ENCODE measurements at regions not wholly inside any gene's neighbourhood (a gene's known extent, or its start where the extent isn't known, plus 50 kb on each side); places are given as distances from the start of the nearest gene placed in this dataset.

DNA sequence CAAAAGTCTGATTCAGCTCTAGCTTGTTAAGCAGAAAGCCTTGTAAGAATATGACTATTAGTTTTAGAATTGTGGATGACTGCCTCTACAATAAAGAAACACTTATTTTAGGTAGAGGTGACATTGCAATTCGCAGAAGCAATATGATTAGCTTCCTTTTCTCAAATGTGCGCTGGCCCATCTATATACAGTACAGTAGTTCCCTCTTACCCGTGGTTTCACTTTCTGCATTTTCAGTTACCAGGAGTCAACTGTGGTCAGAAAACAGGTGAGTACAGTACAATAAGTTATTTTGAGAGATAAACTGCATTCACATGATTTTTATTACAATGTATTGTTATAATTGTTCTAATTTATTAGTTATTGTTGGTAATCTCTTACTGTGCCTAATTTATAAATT, 405.1 kb downstream of the GPD2 start:
- 54 to 100% (median 88%) methylated on average over 1 to 3 of the region's 3 CpGs; no CpG with 5 or more reads in 1 of the 10 experiments for WGBS, 10 experiments
- Histone ChIP-seq H3K4me1 (replicated peaks in 1 of 2) (no peaks in the 10 kb centered on the region), H3K4me3 (no peak overlapping the region), H3K27ac (no peak overlapping the region)
- in situ Hi-C loops (cut with MboI; ENCODE audit: low pct_unique_long_range_greater_than_20kb in 2 of 9, low sequenced_read_pairs in 9 of 9, unreplicated experiment in 9 of 9), result no loop called here
- ATAC-seq (replicated peaks in 6 of 8), result no peak

DNA sequence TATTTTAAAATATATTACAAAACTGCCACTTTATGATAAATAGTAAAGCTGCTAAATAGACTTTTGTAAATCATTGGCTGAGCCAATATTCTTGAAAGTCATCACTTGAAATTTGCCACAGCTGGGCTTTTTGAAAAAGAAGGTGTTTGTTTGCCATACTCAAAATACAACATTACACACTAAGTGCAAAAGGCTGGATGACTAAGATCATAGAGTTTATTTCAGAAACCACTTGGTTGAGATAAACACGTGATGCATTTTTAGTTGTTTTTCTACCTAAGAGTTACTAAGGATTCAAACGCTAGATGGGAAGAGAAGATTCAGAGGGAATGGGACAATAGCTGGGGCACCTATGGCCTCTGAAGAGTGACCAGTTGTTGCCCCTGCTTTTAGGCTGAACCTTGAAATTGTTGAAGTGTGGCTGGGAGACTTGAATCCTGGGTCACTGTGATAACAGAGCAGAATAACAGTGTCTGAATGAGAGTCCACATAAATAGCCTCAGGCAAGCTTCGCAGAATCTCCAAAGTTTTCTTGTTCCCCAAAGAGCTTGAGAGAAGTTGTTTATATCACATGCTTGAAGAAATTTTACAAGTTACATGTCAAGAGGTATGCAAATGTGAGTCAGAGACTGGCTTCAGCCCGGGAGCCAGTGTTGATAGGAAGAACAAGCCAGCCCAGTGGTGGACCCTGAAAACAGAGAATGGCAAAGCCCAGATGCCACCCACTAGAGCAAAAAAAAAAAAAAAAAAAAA, 409.8 kb downstream of the GPD2 start:
- ATAC-seq (replicated peaks in 6 of 8), result peak in 2 of 8 experiments; percentile 54 to 77
- 3 to 80% (median 61%) methylated on average over 2 to 4 of the region's 4 CpGs for WGBS, 10 experiments
- in situ Hi-C loops (cut with MboI; ENCODE audit: low pct_unique_long_range_greater_than_20kb in 2 of 9, low sequenced_read_pairs in 9 of 9, unreplicated experiment in 9 of 9), result no loop called here

DNA sequence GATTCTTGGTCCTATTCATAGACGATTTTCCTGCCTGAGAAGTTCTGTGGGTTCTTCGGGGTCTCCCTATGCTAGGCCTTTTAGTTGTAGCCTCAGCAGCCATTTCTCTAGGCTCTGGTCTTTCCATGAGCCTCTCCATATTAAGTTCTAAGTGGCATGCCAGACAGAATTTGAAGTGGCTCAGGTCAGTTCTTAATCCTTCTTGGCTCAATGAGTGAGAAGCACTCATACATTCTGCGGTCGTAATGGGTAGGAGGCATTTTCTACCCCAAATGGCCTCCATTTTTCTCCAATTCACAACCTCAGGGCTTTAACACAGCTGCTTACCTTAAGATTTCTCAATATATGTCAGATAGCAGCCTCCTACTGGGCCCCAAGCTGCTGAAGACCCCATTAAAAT, 405.3 kb upstream of the GALNT5 start:
- in situ Hi-C loops (cut with MboI; ENCODE audit: low pct_unique_long_range_greater_than_20kb in 2 of 9, low sequenced_read_pairs in 9 of 9, unreplicated experiment in 9 of 9), result no loop called here
- no peak for ATAC-seq (replicated peaks in 6 of 8)
- Histone ChIP-seq H3K4me1 (replicated peaks in 1 of 2) (no peaks in the 10 kb centered on the region), H3K27ac (no peak overlapping the region), H3K4me3 (no peak overlapping the region)
- 45 to 100% (median 80%) methylated on average over 1 to 4 of the region's 4 CpGs; no CpG with 5 or more reads in 1 of the 10 experiments for WGBS, 10 experiments

More for the DNA sequence above, 409.8 kb downstream of the GPD2 start:
- Histone ChIP-seq H3K4me1 (replicated peaks in 1 of 2) (no peaks in the 10 kb centered on the region), H3K27ac (no peak overlapping the region), H3K4me3 (no peak overlapping the region)

DNA sequence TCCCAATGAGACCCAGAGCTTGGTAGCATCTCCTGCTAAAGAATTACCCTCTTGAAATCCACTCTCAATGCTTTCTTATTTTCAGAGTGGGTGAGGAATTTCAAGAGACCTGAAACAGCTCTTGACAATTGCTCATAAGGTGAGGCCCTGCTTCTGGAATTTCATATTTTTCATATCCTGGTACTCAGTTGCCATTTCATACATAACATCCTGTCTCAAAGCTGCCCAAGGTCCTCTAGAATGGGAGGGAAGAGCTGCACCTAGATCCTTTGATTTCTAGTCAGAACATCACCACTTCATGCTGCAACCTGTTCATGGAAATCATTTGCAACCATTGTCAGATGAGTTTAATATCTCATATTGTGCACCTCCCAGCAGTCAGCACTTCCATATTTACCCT, 404.8 kb upstream of the GALNT5 start:
- no peak overlapping the region for H3K4me3 ChIP-seq
- no peaks in the 10 kb centered on the region for H3K4me1 ChIP-seq (replicated peaks in 1 of 2)
- H3K27ac ChIP-seq, result no peak overlapping the region
- ATAC-seq (replicated peaks in 6 of 8), result no peak
- in situ Hi-C loops (cut with MboI; ENCODE audit: low pct_unique_long_range_greater_than_20kb in 2 of 9, low sequenced_read_pairs in 9 of 9, unreplicated experiment in 9 of 9), result no loop called here

DNA sequence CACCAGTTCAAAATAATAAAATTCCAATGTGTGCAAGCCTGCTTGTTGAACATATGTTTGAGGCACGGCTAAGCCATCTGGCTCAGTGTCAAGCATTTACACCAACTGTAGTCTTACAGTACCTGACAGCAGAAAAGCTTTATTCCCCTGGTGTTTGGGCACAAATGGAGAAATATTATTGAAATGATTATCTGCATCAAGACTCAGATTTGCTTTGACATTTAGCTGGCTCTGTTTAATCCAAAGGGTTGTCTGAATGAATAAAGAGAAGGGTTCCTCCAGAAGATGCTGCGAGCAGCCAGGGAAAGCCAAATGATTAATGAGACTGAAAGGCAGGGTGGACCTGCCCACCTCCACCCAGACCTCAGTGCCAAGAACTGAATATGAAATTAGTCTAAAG, 393.2 kb upstream of the GALNT5 start:
- no peak overlapping the region for H3K4me3 ChIP-seq
- ATAC-seq (replicated peaks in 6 of 8), result peak in 7 of 8 experiments; percentile 35 to 75 (median 58)
- no peak overlapping the region for H3K27ac ChIP-seq
- peaks cover 4 to 12% of the 10 kb centered on the region in 2 donors for H3K4me1 ChIP-seq (replicated peaks in 1 of 2)
- WGBS, 10 experiments, result 0 to 45% (median 7%) methylated on average over 1 to 2 of the region's 2 CpGs; no CpG with 5 or more reads in 4 of the 10 experiments
- in situ Hi-C loops (cut with MboI; ENCODE audit: low pct_unique_long_range_greater_than_20kb in 2 of 9, low sequenced_read_pairs in 9 of 9, unreplicated experiment in 9 of 9), result no loop called here

DNA sequence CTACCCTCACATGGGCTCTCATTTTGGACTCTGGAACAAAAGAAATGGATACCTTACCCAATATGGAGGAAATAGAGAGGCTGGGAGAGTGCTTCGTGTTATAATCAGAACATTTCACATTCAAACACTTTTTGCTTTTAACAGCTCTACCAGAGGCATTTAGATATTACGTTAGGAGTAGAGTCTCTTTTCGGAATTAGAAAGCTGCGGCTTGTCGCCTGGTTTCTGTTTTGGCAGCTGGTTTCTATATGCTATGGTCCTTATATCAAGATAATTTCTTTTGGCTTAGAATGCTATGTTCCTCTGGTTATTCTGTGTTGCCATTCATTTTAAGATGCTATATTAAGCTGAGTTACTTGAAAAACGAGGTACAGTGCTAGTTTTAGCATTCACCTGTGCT, 392.8 kb upstream of the GALNT5 start:
- H3K4me1 ChIP-seq (replicated peaks in 1 of 2), result peaks cover 4 to 12% of the 10 kb centered on the region in 2 donors
- H3K27ac ChIP-seq, result no peak overlapping the region
- in situ Hi-C loops (cut with MboI; ENCODE audit: low pct_unique_long_range_greater_than_20kb in 2 of 9, low sequenced_read_pairs in 9 of 9, unreplicated experiment in 9 of 9), result no loop called here
- H3K4me3 ChIP-seq, result no peak overlapping the region
- ATAC-seq (replicated peaks in 6 of 8), result no peak
- WGBS, 10 experiments, result 5 to 100% (median 79%) methylated on average over 1 to 6 of the region's 6 CpGs

DNA sequence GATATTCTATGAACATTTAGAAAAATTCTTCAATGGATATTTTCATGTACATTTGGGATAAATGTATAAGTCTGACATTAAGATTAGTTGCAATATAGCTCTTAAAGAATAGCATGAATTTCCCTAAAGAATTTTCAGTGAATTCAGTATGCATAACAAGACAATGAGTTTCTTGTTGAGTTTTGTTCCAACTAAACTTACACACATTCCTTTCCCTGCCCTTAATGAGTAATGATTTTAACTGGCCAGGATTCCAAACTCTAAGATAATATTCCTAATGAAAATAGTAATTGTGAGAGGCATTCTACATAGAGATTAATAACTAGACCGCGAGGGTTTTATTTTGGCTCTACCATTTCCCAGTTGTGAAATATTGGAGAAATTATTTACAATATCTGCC, 390.3 kb upstream of the GALNT5 start:
- no peak overlapping the region for H3K4me3 ChIP-seq
- WGBS, 10 experiments, result 81 to 100% (median 100%) methylated on average over 2 of the region's 2 CpGs; no CpG with 5 or more reads in 3 of the 10 experiments
- no peak overlapping the region for H3K27ac ChIP-seq
- in situ Hi-C loops (cut with MboI; ENCODE audit: low pct_unique_long_range_greater_than_20kb in 2 of 9, low sequenced_read_pairs in 9 of 9, unreplicated experiment in 9 of 9), result no loop called here
- peaks cover 4 to 12% of the 10 kb centered on the region in 2 donors for H3K4me1 ChIP-seq (replicated peaks in 1 of 2)
- no peak for ATAC-seq (replicated peaks in 6 of 8)

DNA sequence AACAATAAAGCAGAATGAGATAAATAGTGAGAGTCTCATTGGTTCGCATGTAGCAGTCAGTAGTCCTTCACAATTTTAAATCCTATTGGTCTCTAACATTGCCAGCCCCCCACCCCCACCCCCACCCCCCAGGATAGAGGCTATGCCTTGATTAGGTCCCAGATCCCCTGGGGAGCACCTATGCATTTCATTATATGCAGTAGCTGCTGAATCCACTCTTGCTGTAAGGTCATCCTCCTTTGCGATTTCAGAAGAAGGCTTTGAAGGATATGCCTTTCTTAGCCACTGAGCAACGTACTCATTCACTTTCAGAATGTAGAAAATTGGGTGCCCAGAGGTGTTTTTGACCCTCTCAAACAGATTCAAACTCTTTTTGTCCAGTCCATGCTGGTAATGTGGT, 382.8 kb upstream of the GALNT5 start:
- ATAC-seq (replicated peaks in 6 of 8), result no peak
- 0 to 100% (median 100%) methylated on average over 1 to 2 of the region's 3 CpGs; no CpG with 5 or more reads in 5 of the 10 experiments for WGBS, 10 experiments
- Histone ChIP-seq H3K27ac (no peak overlapping the region), H3K4me1 (replicated peaks in 1 of 2) (no peaks in the 10 kb centered on the region), H3K4me3 (no peak overlapping the region)
- in situ Hi-C loops (cut with MboI; ENCODE audit: low pct_unique_long_range_greater_than_20kb in 2 of 9, low sequenced_read_pairs in 9 of 9, unreplicated experiment in 9 of 9), result loop anchor here in 3 of 9 experiments (25.0 kb wide), 4 partner anchors 287 to 1487 kb away; partner anchors contain the start of gene NR4A2 (in 2 of the 3)

DNA sequence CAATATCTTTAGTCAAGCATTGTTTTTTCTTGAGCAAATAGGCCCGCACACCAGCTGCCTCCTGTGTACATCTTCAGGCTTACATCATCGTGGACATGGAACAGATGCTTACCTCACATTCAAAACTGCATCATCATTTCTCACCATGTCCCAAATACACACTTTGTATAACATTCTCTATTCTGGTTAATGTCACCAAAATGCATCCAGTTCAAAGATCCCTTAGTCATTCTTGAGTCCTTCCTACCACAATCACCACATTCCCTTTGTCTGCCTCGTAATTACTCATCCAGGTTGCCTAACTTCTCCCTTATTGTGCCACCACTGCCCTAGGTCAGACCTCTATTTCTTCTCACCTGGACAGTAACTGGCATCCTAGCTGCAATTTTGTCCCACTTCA, 373.7 kb upstream of the GALNT5 start:
- in situ Hi-C loops (cut with MboI; ENCODE audit: low pct_unique_long_range_greater_than_20kb in 2 of 9, low sequenced_read_pairs in 9 of 9, unreplicated experiment in 9 of 9), result loop anchor here in 3 of 9 experiments (10.0 to 25.0 kb wide), 5 partner anchors 289 to 1497 kb away; partner anchors contain the start of gene NR4A2 (in 2 of the 3)
- 39 to 100% (median 88%) methylated on average over 1 to 3 of the region's 3 CpGs; no CpG with 5 or more reads in 1 of the 10 experiments for WGBS, 10 experiments
- Histone ChIP-seq H3K27ac (no peak overlapping the region), H3K4me3 (no peak overlapping the region), H3K4me1 (replicated peaks in 1 of 2) (no peaks in the 10 kb centered on the region)
- peak in 2 of 8 experiments; percentile 43 to 64 for ATAC-seq (replicated peaks in 6 of 8)

DNA sequence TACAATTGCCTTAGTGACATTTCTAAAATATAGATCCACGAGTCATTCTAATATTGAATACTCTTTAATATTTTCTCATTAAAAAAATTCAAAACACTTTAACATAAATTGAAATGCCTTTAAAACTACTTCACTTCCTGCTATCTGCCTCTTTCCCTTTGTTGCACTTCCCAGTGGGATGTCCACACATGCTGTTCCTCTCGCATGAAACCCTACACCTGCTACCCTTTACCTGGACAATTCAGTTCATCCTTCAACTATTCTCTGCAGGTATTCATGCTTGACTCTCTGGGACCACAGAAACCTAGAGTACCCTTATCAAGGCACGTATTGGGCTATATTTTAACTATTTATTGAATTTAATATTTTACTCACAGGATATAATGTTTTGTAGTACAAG, 373.3 kb upstream of the GALNT5 start:
- in situ Hi-C loops (cut with MboI; ENCODE audit: low pct_unique_long_range_greater_than_20kb in 2 of 9, low sequenced_read_pairs in 9 of 9, unreplicated experiment in 9 of 9), result loop anchor here in 3 of 9 experiments (10.0 to 25.0 kb wide), 5 partner anchors 289 to 1497 kb away; partner anchors contain the start of gene NR4A2 (in 2 of the 3)
- 42 to 100% (median 83%) methylated on average over 1 to 3 of the region's 3 CpGs for WGBS, 10 experiments
- no peak for ATAC-seq (replicated peaks in 6 of 8)
- Histone ChIP-seq H3K27ac (no peak overlapping the region), H3K4me3 (no peak overlapping the region), H3K4me1 (replicated peaks in 1 of 2) (no peaks in the 10 kb centered on the region)

DNA sequence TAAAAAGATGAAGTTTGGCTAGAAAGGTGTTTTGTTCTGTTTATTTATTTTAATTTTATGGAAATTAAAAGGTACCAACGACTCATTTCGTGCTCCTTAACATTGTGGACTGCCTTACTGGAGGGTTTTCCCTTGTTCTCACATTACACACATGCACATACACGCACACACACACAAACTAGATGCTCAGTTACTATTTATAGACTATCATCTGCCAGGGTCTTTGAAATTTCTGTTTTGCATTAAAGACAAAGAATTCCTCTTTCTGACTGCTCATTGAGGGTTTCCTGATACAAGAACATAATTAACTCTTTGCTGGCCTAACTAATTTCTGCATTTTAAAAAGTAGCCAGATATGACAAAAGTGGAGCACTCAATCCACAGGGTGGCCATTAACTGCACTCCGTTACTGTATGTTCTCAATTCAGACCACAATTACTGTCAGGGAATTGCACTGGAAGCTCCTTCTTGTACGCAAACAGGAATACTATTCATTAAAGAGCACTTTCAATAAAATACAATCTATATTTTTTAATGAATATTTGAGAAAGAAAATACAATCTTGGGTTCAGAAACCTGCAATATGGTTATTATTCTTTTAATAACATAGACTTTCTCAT, 366.9 kb upstream of the GALNT5 start:
- H3K4me3 ChIP-seq, result no peak overlapping the region
- H3K4me1 ChIP-seq (replicated peaks in 1 of 2), result peaks cover 0 to 9% of the 10 kb centered on the region in 2 donors
- ATAC-seq (replicated peaks in 6 of 8), result peak in 6 of 8 experiments; percentile 22 to 65 (median 56)
- no peak overlapping the region for H3K27ac ChIP-seq
- in situ Hi-C loops (cut with MboI; ENCODE audit: low pct_unique_long_range_greater_than_20kb in 2 of 9, low sequenced_read_pairs in 9 of 9, unreplicated experiment in 9 of 9), result loop anchor here in 3 of 9 experiments (25.0 kb wide), 4 partner anchors 297 to 1503 kb away; partner anchors contain the start of gene NR4A2 (in 2 of the 3)
- WGBS, 10 experiments, result 40 to 93% (median 74%) methylated on average over 3 to 5 of the region's 5 CpGs

DNA sequence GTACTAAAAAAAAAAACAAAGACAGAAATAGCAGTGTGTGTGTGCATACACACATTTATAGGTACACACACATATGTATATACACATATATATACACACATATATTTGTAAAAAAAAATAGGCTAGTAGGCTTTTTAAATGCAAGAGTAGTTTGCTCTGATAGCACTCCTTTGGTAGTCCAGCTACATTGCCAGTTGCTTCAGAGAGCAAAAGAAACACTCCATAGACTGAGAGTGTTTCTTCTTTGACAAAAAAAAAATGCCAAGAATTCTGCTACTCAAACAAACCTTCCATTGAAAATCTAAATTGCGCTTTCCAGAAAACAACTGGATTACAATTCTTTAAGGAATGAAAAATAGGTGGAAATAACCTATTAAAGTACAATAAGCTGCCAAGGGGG, 365.9 kb upstream of the GALNT5 start:
- ATAC-seq (replicated peaks in 6 of 8), result no peak
- in situ Hi-C loops (cut with MboI; ENCODE audit: low pct_unique_long_range_greater_than_20kb in 2 of 9, low sequenced_read_pairs in 9 of 9, unreplicated experiment in 9 of 9), result loop anchor here in 3 of 9 experiments (25.0 kb wide), 4 partner anchors 296 to 1504 kb away; partner anchors contain the start of gene NR4A2 (in 2 of the 3)
- H3K4me1 ChIP-seq (replicated peaks in 1 of 2), result peaks cover 0 to 9% of the 10 kb centered on the region in 2 donors
- WGBS, 10 experiments, result 83 to 100% (median 100%) methylated on average over 1 of the region's 1 CpG; no CpG with 5 or more reads in 2 of the 10 experiments
- H3K27ac ChIP-seq, result no peak overlapping the region
- no peak overlapping the region for H3K4me3 ChIP-seq

Data from motor neuron (in vitro differentiated cells).